Keratinocyte (primary cell): ENCODE measurements at regions not wholly inside any gene's neighbourhood (a gene's known extent, or its start where the extent isn't known, plus 50 kb on each side); places are given as distances from the start of the nearest gene placed in this dataset.
A peak's percentile ranks its signal among the peaks of the same experiment; 100 is the strongest.

Experiments used
- DNase-seq: peaks from one replicate; pipeline ENCODE4 v3.0.0-alpha.2; 2011; ENCODE audit warnings: low read depth, missing footprints, low spot score
- FAIRE-seq: peaks from 2 replicates; lab custom pipeline; 2011; peaks lifted over from hg19 to GRCh38; lab: Jason Lieb, UNC
- H2AFZ ChIP-seq: 2 replicates; pipeline ENCODE4 v1.6.0; 2012; ENCODE audit warnings: low read length, control low read depth, inconsistent platforms; ENCODE audit not compliant: control insufficient read depth
- H3K27ac ChIP-seq: 2 replicates; pipeline ENCODE4 v1.5.1; 2011; ENCODE audit warnings: low read length; ENCODE audit not compliant: control insufficient read depth, insufficient read depth
- H3K27me3 ChIP-seq: 3 replicates; pipeline ENCODE4 v1.6.0; 2011; ENCODE audit warnings: low read length; ENCODE audit not compliant: control insufficient read depth, insufficient read depth; ENCODE audit errors: extremely low read depth
- H3K36me3 ChIP-seq, 2 experiments: 2 replicates in 1 of 2; 3 replicates in 1 of 2; pipeline ENCODE4 v1.5.1; 2011; ENCODE audit warnings: low read length in 2 of 2, mild to moderate bottlenecking in 1 of 2; ENCODE audit not compliant: control insufficient read depth in 2 of 2, insufficient read depth in 2 of 2; ENCODE audit errors: extremely low read depth in 1 of 2
- H3K4me1 ChIP-seq: 3 replicates; pipeline ENCODE4 v1.5.1; 2011; ENCODE audit warnings: low read length; ENCODE audit not compliant: control insufficient read depth, insufficient read depth; ENCODE audit errors: extremely low read depth
- H3K4me2 ChIP-seq: 3 replicates; pipeline ENCODE4 v1.6.0; 2011; ENCODE audit warnings: low read depth, low read length; ENCODE audit not compliant: control insufficient read depth, insufficient read depth; ENCODE audit errors: extremely low read depth
- H3K4me3 ChIP-seq, 3 experiments: fragments of 200-600 bp in 1 of 3; sonication (generic) in 1 of 3; 2 replicates in 2 of 3; 3 replicates in 1 of 3; pipeline ENCODE4 v1.5.1; 2011 to 2016; ENCODE audit warnings: low read length in 3 of 3, mild to moderate bottlenecking in 3 of 3, control low read depth in 2 of 3, inconsistent platforms in 1 of 3, low read depth in 1 of 3, mixed read lengths in 1 of 3, mixed run types in 1 of 3, moderate library complexity in 1 of 3; ENCODE audit not compliant: control insufficient read depth in 2 of 3, insufficient read depth in 2 of 3; ENCODE audit errors: extremely low read depth in 1 of 3
- H3K79me2 ChIP-seq: 2 replicates; pipeline ENCODE4 v1.6.0; 2012; ENCODE audit warnings: low read length; ENCODE audit not compliant: control insufficient read depth, insufficient read depth
- H3K9ac ChIP-seq: 3 replicates; pipeline ENCODE4 v1.6.0; 2011; ENCODE audit warnings: low read length; ENCODE audit not compliant: control insufficient read depth, insufficient read depth; ENCODE audit errors: extremely low read depth
- H3K9me1 ChIP-seq: 3 replicates; pipeline ENCODE4 v1.6.0; 2011; ENCODE audit warnings: low read length; ENCODE audit not compliant: control insufficient read depth, insufficient read depth; ENCODE audit errors: extremely low read depth
- H3K9me3 ChIP-seq: 2 replicates; pipeline ENCODE4 v1.5.1; 2012; ENCODE audit warnings: low read depth, low read length; ENCODE audit not compliant: control insufficient read depth
- H4K20me1 ChIP-seq: 3 replicates; pipeline ENCODE4 v1.6.0; 2011; ENCODE audit warnings: low read length; ENCODE audit not compliant: control insufficient read depth, insufficient read depth; ENCODE audit errors: extremely low read depth
- CTCF ChIP-seq, 3 experiments: IDR thresholded peaks in 1 of 3; conservative IDR thresholded peaks in 1 of 3; optimal IDR thresholded peaks in 1 of 3; 2 replicates in 2 of 3; 3 replicates in 1 of 3; pipeline versions ENCODE3 to v1.5.1; 2011; ENCODE audit warnings: low read length in 3 of 3, mild to moderate bottlenecking in 3 of 3, moderate library complexity in 2 of 3, control low read depth in 1 of 3, inconsistent platforms in 1 of 3; ENCODE audit not compliant: insufficient read depth in 2 of 3; ENCODE audit errors: extremely low read depth in 1 of 3
- EZH2 ChIP-seq: IDR thresholded peaks from one replicate; pipeline ENCODE4 v1.6.1; 2012; ENCODE audit warnings: inconsistent platforms, mild to moderate bottlenecking, low read length, moderate library complexity
- dilution Hi-C: fragments of 300-500 bp; cut with MboI; formaldehyde crosslinking; loops from one replicate; pipeline ENCODE4 v1.7.0; 2020; ENCODE audit warnings: low sequenced_read_pairs; ENCODE audit not compliant: extremely low pct_ligation_motif_present

- Histone ChIP-seq H3K27me3 (no peaks in the 10 kb centered on the region), H3K27ac (no peak overlapping the region), H3K4me3 (no peak overlapping the region), H3K9ac (no peak overlapping the region), H3K9me1 (no peaks in the 10 kb centered on the region), H4K20me1 (no peaks in the 10 kb centered on the region), H3K4me1 (no peaks in the 10 kb centered on the region), H3K79me2 (no peaks in the 10 kb centered on the region), H3K9me3 (no peaks in the 10 kb centered on the region), H2AFZ (no peak overlapping the region), H3K4me2 (no peak overlapping the region), H3K36me3 (no peaks in the 10 kb centered on the region)
- dilution Hi-C loops: no loop called here
- peak; percentile 38 to 64 (median 55) for TF ChIP-seq CTCF (optimal IDR thresholded peaks at IDR 0.05 in 1 of 3, IDR thresholded peaks at IDR 0.05 in 1 of 3, conservative IDR thresholded peaks at IDR 0.05 in 1 of 3; ENCODE audit: extremely low read depth in 1 of 3, insufficient read depth in 2 of 3, low read length in 3 of 3)
- no peak for TF ChIP-seq EZH2
- DNase-seq (no peak), FAIRE-seq (no peak)
These were observed 58.3 kb upstream of the EPHA3 start for GRCh38 chr3:89049119-89049518.

GRCh38 chr3:89052386-89052785, 55.0 kb upstream of the EPHA3 start:
- H3K27ac ChIP-seq: no peak overlapping the region
- H3K4me2 ChIP-seq: no peak overlapping the region
- no peaks in the 10 kb centered on the region for H4K20me1 ChIP-seq
- no peaks in the 10 kb centered on the region for H3K36me3 ChIP-seq
- no peaks in the 10 kb centered on the region for H3K9me1 ChIP-seq
- dilution Hi-C loops: no loop called here
- no peaks in the 10 kb centered on the region for H3K9me3 ChIP-seq
- no peak for DNase-seq
- no peak overlapping the region for H3K9ac ChIP-seq
- H3K4me1 ChIP-seq: no peaks in the 10 kb centered on the region
- H3K79me2 ChIP-seq: no peaks in the 10 kb centered on the region
- no peak for FAIRE-seq
- no peaks in the 10 kb centered on the region for H3K27me3 ChIP-seq
- H3K4me3 ChIP-seq: no peak overlapping the region
- no peak overlapping the region for H2AFZ ChIP-seq
- TF ChIP-seq EZH2 (no peak), CTCF (optimal IDR thresholded peaks at IDR 0.05 in 1 of 3, IDR thresholded peaks at IDR 0.05 in 1 of 3, conservative IDR thresholded peaks at IDR 0.05 in 1 of 3; ENCODE audit: extremely low read depth in 1 of 3, insufficient read depth in 2 of 3, low read length in 3 of 3) (no peak)
